GM21515 (cell line): ENCODE measurements at regions not wholly inside any gene's neighbourhood (a gene's known extent, or its start where the extent isn't known, plus 50 kb on each side); places are given as distances from the start of the nearest gene placed in this dataset.
"Not testable (repeated sequence)": the region's sequence is repeated elsewhere in the genome, so short reads cannot be mapped to it uniquely, and the experiment has no call there.

Experiments
- ATAC-seq: cut with Tn5 transposase; IDR thresholded peaks from one replicate; pipeline ENCODE4 v1.9.1; 2021; ENCODE audit not compliant: unreplicated experiment

DNA sequence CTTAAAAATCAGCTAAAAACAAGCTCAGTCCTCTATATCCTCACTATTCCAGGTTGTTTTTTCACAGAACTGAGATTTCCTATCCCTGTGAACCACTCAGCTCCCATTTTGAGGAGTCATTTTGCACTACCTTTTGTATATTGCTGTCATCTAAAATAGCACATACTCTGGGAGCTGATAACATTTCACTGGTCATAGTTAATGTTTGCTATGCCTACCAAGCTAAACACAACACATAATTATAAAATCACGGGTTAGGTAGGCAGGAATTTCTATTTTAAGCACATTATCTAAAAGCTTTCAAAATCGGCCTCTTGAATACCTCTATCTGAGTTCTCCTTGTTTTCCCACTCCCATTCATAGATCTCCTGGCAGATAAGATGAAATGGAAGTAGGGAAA, 882.0 kb upstream of the INTU start:
- ATAC-seq: no peak

DNA sequence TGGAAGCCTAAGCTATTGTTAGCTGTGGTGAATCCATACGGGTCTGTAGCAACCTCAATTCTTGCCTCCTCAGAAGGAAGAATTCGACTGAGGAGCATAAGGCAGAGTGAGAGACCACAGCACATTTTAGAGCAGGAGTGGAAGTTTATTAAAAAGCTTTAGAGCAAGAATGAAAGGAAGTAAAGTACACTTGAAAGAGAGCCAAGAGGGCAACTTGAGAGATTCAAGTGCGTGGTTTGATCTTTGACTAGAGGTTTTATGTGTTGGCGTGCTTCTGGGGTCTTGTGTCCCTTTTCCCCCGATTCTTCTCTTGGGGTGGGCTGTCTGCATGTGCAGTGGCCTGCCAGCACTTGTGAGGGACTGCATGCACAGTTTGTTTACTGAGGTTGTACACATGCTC, 880.6 kb upstream of the INTU start:
- no peak for ATAC-seq

DNA sequence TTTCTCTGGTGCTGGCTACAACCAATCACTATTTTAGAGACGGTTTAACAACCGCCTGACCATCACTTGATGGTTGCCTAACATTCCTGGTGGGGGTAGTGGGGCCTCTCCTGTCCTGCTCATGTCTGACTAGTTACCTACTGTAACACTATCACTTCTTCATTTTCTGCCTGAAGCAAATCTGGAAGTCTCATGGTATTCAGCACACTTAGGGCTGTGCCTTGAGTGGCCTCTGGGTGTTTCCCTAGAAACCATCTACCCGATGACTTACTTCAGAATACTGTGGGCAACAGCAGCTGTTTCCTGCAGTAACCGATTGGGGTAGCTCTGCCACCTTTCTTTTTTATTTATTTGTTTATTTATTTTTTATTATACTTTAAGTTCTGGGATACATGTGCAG, 880.1 kb upstream of the INTU start:
- ATAC-seq: no peak

DNA sequence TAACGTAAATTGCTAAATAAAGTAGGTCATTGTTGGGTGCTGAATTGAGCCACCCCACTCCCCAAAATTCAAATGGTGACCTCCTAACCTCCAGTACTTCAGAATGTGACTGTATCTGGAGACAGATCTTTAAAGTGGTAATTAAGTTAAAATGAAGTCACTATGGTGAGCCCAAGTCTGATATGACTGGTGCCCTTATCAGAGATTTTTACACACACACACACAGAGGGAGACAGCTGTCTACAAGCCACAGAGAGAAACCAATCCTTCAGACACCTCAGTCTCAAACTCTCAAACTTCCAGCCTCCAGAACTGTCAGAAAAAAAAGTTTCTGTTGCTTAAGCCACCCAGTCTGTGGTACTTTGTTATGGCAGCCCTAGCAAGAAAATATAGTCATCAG, 879.2 kb upstream of the INTU start:
- ATAC-seq: no peak

DNA sequence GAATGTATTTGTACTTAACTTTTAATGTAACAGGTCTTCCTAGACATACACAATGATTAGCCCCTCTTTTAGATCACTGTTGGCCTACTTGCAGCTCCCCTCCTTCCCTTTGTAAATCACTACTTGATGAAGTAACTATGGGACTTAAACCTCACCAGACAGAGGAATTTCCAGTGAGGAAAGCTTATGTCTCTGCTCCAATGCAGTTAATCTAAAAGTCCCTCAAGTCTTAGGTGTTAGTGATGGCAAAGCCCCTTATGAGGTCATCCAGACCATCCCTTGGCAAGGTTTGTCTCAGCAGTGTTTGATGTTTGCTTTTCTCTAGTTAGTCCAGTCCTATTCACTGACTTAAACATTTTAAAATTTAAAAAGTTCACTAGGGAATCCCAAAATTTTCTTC, 877.3 kb upstream of the INTU start:
- no peak for ATAC-seq

DNA sequence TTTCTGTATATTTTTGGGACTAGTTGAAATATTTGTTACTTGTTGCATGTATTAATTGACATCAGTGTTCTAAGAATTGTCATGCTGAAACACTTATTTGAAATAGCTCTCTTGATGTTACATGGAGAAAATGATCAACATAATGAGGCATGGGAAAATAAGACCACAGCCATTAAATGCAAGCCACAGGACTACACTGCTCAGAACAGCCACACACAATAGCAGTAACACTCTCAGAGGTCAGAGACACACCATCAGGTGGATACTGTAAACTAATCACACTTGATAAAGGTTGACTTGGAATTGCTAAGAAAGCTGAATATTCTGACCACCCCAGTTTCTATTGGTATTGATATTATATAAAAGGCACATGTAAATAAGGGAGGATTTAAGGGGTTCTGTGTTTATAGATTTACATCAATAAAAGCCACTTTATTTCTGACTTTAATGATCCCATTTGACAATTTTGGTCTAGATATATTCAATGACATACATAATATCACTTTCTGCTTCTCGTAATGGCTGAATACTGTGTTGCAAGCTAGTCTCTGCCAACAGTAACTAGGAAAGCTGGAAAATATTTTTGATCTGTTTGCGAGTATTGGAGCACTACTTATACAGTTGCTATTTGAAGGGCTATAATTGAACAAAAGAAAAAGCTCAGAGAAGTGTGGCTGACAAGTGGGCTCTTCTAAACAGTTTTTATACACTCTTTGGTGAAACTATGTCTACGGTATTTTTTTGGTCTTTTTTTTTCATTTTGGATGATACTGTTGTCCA, 876.5 kb upstream of the INTU start:
- ATAC-seq: no peak

DNA sequence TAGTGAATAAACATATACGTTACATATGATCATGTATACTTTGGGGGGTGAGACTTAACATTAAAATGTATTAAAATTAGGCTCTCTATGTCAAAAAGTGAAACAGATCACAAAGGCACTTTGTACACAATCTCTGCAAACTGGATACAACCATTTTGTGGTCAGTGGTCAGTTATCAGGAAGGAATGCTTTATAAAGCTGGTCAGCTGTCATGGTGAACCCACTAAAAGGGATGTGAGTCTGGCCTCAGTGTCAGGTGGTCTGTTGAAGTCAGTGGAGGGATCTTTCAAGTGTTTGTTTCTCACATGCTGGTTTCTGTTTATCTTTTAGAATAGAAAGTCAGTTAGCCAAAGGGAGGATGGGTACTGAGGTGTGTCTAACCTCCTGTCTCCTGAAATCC, 875.5 kb upstream of the INTU start:
- no peak for ATAC-seq

DNA sequence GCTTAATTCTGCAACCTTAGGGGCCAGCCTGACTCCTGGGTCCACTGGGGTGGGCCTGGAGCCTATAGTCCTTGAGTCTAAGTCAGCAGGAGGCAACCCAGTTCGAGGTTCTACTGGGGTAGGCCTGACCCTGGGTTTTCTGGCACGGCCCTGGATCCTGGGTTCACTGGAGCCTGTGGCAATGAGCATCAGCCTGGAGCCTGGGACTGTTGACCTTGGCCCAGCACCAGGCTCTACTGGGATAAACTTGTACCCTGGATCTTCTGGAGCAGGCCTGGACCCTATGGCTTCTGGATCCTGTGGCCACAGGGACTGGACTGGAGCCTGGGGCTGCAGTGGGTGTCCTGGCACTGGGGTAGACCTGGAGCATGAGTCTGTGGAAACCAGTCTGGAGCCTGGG, 874.3 kb upstream of the INTU start:
- ATAC-seq: no peak

DNA sequence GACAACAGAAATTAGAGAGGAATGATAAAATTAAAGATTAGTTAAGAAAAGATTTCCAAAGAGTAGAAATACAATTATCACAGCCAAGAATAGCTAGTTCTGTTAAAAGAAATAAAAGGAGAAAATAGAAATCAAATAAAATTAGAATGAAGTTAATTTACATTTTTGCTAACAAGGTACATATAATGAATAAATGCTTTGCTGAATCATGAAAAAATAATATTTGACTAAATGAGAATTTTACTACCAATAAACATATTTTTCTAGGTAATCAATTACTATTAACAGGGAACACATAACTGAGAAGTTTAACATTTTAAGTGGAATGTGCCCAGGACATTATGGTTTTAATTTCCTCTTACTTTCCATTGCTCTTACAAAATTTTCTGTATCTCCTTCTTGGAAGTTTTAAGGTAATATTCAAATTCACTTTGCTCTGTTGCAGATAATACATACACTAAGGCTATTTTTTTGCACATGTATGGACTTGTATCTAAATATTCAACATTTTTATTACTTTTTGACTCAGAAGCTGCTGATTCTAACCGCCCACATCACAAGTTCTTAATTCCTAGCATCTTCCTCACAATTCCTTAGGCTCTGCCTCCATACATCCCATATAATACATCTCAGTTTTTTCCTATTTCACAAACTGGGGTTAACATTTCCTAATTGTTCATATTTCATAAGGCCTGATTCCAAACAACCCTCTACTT, 870.7 kb upstream of the INTU start:
- ATAC-seq: no peak

DNA sequence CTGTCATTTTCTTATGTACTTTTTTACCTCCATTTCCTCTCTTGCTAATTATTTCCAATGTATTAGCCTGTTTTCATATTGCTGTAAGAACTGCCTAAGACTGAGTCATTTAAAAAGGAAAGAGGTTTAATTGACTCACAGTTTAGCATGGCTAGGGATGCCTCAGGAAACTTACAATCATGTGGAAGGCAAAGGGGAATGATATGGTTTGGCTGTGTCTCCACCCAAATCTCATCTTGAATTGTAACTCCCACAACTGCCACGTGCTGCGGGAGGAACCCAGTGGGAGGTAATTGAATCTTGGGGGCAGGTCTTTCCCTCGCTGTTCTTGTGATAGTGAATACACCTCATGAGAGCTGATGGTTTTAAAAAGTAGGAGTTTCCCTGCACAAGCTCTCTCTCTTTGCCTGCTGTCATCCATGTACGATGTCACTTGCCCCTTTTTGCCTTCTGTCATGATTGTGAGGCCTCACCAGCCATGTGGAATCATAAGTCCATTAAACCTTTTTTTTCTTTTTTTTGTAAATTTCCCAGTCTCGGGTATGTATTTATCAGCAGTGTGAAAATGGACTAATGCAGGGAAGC, 870.0 kb upstream of the INTU start:
- no peak for ATAC-seq

DNA sequence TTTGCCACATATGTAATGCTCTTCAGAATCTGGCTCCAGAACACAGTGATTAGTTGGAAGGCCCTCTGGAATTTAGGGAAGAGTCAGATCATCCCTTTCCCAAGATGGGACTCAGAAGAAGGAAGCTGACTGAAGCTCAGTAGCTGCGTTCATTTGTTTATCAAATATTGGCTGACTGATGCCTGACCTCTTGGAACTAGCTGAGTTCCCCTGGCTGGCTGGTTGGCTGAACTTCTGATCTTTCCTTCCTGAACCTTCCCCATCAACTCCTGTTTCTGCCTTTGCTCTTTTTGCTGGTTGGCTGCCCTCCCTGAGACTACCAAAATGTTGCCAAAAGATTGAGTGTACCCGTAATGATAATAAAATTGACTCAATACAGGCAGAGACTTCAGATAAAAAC, 866.5 kb upstream of the INTU start:
- no peak for ATAC-seq

DNA sequence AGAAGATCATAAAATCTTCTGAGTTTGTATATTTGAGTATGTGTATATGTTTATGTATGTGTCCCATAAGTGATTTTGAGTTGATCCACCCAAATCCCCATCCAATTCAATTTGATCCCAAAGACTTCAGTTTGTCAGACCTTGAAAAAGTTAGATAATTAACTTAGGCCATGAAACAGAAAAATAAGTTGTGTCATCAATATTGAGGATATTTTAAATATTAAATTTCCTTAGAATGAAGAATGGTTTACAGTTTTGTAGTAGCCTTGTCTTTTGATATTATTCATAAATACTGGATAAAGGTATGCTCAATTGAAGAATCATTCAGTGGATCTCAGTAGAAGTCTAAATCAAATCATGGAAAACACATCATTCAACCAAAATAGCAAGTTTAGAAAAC, 864.4 kb upstream of the INTU start:
- ATAC-seq: no peak

DNA sequence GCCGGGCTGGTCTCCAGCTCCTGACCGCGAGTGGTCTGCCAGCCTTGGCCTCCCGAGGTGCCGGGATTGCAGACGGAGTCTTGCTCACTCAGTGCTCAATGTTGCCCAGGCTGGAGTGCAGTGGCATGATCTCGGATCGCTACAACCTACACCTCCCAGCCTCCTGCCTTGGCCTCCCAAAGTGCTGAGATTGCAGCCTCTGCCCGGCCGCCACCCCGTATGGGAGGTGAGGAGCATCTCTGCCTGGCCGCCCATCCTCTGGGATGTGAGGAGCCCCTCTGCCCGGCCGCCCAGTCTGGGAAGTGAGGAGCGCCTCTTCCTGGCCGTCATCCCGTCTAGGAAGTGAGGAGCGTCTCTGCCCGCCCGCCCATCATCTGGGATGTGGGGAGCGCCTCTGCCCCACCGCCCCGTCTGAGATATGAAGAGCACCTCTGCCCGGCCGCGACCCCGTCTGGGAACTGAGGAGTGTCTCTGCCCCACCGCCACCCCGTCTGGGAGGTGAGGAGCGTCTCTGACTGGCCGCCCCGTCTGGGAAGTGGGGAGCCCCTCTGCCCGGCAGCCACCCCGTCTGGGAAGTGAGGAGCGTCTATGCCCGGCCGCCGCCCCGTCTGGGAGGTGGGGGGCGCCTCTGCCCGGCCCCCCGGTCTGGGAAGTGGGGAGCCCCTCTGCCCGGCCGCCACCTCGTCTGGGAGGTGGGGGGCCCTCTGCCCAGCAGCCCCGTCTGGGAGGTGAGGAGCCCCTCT, 861.8 kb upstream of the INTU start:
- not testable (repeated sequence) for ATAC-seq

DNA sequence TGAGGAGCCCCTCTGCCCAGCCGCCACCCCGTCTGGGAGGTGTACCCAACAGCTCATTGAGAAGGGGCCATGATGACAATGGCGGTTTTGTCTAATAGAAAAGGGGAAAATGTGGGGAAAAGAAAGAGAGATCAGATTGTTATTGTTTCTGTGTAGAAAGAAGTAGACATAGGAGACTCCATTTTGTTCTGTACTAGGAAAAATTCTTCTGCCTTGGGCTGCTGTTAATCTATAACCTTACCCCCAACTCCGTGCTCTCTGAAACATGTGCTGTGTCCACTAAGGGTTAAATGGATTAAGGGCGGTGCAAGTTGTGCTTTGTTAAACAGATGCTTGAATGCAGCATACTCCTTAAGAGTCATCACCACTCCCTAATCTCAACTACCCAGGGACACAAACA, 861.1 kb upstream of the INTU start:
- not testable (repeated sequence) for ATAC-seq

DNA sequence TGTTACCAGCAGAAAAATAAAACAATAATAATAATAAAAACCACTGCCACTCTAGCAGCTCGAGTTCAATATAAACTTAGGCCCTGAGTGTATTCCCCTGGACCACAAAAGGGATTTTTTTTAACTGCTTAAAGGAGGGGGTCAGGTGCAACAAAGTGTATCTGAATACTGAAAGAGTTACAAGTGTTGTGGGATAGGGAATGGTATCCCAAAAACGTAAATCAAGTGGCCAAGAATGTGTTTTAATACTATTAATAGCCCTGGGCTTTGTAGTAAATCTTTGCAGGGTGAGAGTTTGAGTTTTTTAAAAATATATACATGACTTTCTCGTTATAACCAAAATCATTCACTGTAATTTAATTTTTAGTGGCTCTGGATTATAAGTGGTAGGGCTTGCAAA, 860.1 kb upstream of the INTU start:
- ATAC-seq: no peak

DNA sequence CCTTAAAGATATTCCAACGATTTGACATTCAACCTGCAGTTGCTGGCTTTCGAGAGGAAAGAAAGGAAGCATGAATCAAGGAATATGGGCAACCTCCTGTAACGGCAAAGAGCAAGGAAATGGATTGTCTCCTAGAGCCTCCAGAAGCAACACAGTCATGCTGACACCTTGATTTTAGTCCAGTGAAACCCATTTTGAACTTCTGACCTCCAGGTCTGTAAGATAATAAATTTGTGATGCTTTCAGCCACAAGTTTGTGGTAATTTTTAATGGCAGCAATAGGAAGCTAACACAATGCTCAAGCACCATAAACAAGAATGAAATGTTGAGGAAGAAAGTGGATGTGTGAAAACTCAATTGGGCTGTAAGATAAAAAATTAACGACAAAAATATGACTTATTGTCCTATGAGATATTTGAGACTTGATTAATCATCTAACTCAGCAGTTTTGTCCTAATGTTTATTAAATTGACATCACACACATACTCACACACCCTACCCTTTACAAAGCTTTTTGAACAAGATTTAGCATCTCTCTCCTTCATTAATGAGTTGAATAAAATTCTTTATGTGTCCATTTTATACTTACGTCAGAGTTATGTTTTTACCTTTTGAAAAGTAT, 857.2 kb upstream of the INTU start:
- no peak for ATAC-seq

DNA sequence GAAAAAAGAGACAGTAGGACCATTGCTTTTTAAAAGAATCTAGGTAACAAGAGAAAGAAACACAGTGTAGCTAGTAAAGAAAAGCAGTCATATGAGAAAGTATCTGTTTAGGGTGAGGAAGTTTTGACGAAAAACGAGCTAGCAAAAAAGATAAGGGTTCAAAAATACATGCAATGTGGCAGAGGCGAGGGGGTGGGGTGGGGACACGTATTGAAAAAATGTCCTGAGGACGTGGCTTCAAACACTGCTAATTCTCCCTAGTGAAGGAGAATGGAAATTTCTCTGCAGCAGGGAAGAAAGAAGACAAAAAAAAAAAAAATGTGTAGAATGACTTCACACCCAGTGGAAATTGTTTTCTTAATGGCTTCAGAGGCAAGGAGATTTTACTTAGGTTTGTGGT, 856.4 kb upstream of the INTU start:
- no peak for ATAC-seq

DNA sequence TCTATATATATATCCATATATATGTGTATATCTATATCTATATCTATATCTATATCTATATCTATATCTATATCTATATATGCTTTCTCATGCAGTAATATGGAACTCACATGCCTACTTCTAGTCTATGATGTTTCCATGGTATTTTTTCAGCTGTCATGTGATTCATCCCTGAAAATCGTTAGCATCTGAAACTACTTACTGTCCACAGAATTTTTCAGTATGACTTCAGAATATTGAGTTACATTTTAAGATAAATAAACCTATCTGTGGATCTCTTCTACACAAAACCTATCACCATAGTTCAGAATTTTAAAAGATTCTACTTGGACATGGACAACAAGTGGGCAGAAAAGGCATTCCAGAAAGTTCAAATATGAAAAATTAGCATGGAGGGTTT, 855.1 kb upstream of the INTU start:
- ATAC-seq: no peak

DNA sequence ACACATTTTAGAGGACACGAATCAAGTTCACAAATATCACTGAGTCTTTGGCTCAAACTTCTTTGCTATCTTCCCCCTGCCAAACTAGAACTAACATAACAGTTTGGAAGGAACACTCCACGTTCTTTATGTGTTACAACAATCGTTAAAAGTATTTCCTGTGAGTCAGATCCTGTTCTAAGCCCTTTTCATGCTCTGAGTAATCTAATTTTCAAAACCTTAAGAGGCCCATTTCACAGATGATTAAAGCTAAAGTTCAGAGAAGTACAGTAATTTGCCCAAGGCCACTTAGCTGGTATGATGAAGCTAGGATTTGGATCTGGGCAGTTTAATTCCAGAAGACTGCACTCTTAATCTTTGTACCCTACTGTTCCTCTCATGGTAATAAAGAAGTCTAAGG, 854.4 kb upstream of the INTU start:
- no peak for ATAC-seq

DNA sequence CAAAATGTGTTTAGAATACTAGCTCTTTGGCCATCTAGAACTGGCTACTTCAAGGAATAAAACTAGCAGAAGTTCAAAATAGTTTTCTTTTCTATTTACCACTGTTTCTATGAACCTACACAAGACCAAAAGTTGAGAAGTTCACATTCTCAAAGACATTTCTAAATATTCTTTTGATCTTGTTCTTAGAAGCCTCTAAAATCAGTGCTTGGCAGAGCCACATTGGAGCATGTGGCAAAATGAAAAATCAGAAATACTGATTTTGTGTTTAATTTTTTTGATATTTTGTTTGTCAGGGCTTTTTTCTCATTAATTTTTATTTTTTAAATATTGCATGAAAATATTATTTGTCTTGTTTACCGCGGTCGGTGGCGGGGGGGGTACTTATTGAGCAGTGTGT, 853.8 kb upstream of the INTU start:
- ATAC-seq: no peak

DNA sequence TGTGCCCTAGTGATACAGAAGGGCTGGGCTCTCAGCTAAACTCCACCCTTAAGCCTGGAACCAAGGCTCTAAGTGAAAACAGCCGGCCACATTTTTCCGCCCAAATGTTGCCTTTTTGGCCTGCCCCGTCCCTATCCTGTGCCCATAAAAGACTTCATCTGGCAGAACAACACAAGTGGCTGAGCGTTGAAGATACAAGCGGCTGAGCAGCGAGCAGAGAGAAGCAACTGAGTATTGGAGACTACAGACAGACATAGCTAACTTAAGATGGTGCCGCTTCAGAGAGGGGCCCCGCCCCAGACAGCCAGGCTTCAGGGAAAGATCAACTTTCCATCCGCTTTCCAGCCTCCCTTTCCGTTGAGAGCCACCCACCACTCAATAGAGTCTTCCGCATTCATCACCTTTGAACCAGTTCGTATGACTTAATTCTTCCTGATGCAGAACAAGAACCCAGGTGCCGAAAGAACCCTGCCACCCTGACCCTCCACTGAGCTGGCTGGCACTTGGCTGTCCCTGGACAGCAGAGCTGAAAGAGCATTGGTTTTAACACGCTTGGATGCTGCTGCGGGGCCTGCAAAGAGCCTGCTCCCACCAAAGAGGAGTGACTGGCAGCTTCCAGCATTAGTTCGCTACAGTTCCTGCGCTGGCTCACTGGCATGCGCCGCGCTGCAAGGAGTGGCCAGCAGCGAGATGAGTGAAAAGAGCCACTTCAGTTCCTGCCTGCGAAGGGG, 853.2 kb upstream of the INTU start:
- ATAC-seq: no peak
